Neuronal stem cell (in vitro differentiated cells): ENCODE measurements at regions not wholly inside any gene's neighbourhood (a gene's known extent, or its start where the extent isn't known, plus 50 kb on each side); places are given as distances from the start of the nearest gene placed in this dataset.

ENCODE experiments used
- DNase-seq: peaks from one replicate; pipeline ENCODE4 v3.0.0-alpha.2; 2013; ENCODE audit warnings: low spot score
- H2AFZ ChIP-seq: one replicate; pipeline ENCODE4 v1.6.1; 2013; ENCODE audit warnings: mild to moderate bottlenecking, low read length, inconsistent platforms
- H2AK5ac ChIP-seq: 2 replicates; pipeline ENCODE4 v1.6.1; 2013; ENCODE audit warnings: low read depth, mild to moderate bottlenecking, inconsistent platforms, low read length, moderate library complexity, mixed read lengths
- H2BK120ac ChIP-seq: 2 replicates; pipeline ENCODE4 v1.6.1; 2013; ENCODE audit warnings: low read depth, mild to moderate bottlenecking, inconsistent platforms, low read length, moderate library complexity, mixed read lengths
- H2BK12ac ChIP-seq: one replicate; pipeline ENCODE4 v1.6.1; 2013; ENCODE audit warnings: low read length, inconsistent platforms
- H2BK15ac ChIP-seq: 2 replicates; pipeline ENCODE4 v1.6.1; 2013; ENCODE audit warnings: mild to moderate bottlenecking, low read length, inconsistent platforms, mixed read lengths
- H2BK5ac ChIP-seq: one replicate; pipeline ENCODE4 v1.6.1; 2013; ENCODE audit warnings: inconsistent platforms, mild to moderate bottlenecking, low read length, moderate library complexity
- H3K14ac ChIP-seq: one replicate; pipeline ENCODE4 v1.6.1; 2013; ENCODE audit warnings: low read length, inconsistent platforms
- H3K18ac ChIP-seq: 2 replicates; pipeline ENCODE4 v1.6.1; 2013; ENCODE audit warnings: low read length, inconsistent platforms
- H3K23ac ChIP-seq: 2 replicates; pipeline ENCODE4 v1.6.1; 2013; ENCODE audit warnings: low read depth, mild to moderate bottlenecking, mixed read lengths, low read length, inconsistent platforms; ENCODE audit not compliant: poor library complexity
- H3K27ac ChIP-seq: replicated peaks from 3 replicates; pipeline ENCODE4 v1.5.1; 2013; ENCODE audit warnings: low read length, inconsistent platforms
- H3K27me3 ChIP-seq, 3 experiments: 2 replicates each; pipeline ENCODE4 v1.6.1; 2013; ENCODE audit warnings: low read length in 3 of 3, mild to moderate bottlenecking in 2 of 3, inconsistent platforms in 1 of 3, low read depth in 1 of 3, mixed read lengths in 1 of 3, moderate library complexity in 1 of 3; ENCODE audit not compliant: control insufficient read depth in 3 of 3, insufficient read depth in 3 of 3
- H3K36me3 ChIP-seq, 2 donors: replicated peaks in 1 of 2; 2 replicates each; pipeline ENCODE4 v1.6.1; 2013; ENCODE audit warnings: low read length in 2 of 2; ENCODE audit not compliant: control insufficient read depth in 2 of 2, insufficient read depth in 2 of 2
- H3K4ac ChIP-seq: 2 replicates; pipeline ENCODE4 v1.6.1; 2013; ENCODE audit warnings: inconsistent platforms, mild to moderate bottlenecking, low read length, moderate library complexity
- H3K4me1 ChIP-seq, 2 donors: 1 replicate in 1 of 2; 2 replicates in 1 of 2; pipeline ENCODE4 v1.6.1; 2013; ENCODE audit warnings: low read length in 2 of 2, low read depth in 1 of 2; ENCODE audit not compliant: control insufficient read depth in 2 of 2, insufficient read depth in 1 of 2
- H3K4me2 ChIP-seq: one replicate; pipeline ENCODE4 v1.6.1; 2013; ENCODE audit warnings: mild to moderate bottlenecking, low read length, inconsistent platforms; ENCODE audit not compliant: insufficient read depth, poor library complexity, severe bottlenecking
- H3K4me3 ChIP-seq, 2 donors: 2 replicates each; pipeline ENCODE4 v1.5.1; 2013; ENCODE audit warnings: low read length in 2 of 2, mild to moderate bottlenecking in 2 of 2, inconsistent platforms in 1 of 2, moderate library complexity in 1 of 2
- H3K79me1 ChIP-seq: one replicate; pipeline ENCODE4 v1.6.1; 2013; ENCODE audit warnings: low read depth, mild to moderate bottlenecking, inconsistent platforms, low read length, moderate library complexity
- H3K9ac ChIP-seq: one replicate; pipeline ENCODE4 v1.6.1; 2013; ENCODE audit warnings: mild to moderate bottlenecking, low read depth, low read length, inconsistent platforms; ENCODE audit not compliant: poor library complexity
- H3K9me3 ChIP-seq, 2 donors: replicated peaks in 1 of 2; 2 replicates each; pipeline versions ENCODE3 to v1.6.1; 2013; ENCODE audit warnings: low read length in 2 of 2, mild to moderate bottlenecking in 2 of 2, inconsistent platforms in 1 of 2, low read depth in 1 of 2, mixed read lengths in 1 of 2, moderate library complexity in 1 of 2; ENCODE audit not compliant: control insufficient read depth in 2 of 2, insufficient read depth in 1 of 2
- H4K8ac ChIP-seq: one replicate; pipeline ENCODE4 v1.6.1; 2013; ENCODE audit warnings: low read depth, mild to moderate bottlenecking, inconsistent platforms, low read length, moderate library complexity
- H4K91ac ChIP-seq: one replicate; pipeline ENCODE4 v1.6.1; 2013; ENCODE audit warnings: low read length, low read depth, mild to moderate bottlenecking, inconsistent platforms; ENCODE audit not compliant: poor library complexity
- WGBS, 2 donors: extraction: QIAGEN DNeasy Blood & Tissue Kit; methylation state at CpG; one replicate each; pipeline ENCODE4 v1.1.7; 2013; ENCODE audit warnings: missing lambda C conversion rate in 2 of 2, mixed read lengths in 1 of 2; ENCODE audit not compliant: insufficient read length in 2 of 2, insufficient replicate concordance in 1 of 2; ENCODE audit errors: extremely low coverage in 2 of 2; 5-methylcytosine and 5-hydroxymethylcytosine counted together

GRCh38 chr2:236718207-236718992 is 148.8 kb downstream of the ACKR3 start:
- Histone ChIP-seq H3K4me2 (no peak overlapping the region), H3K23ac (no peak overlapping the region), H3K27me3 (no peaks in the 10 kb centered on the region), H3K4me1 (peaks cover 21 to 24% of the 10 kb centered on the region in 2 donors), H3K27ac (no peak overlapping the region), H2BK120ac (no peak overlapping the region), H3K18ac (no peak overlapping the region), H3K9me3 (no peaks in the 10 kb centered on the region), H3K14ac (no peak overlapping the region), H2BK15ac (no peak overlapping the region), H4K8ac (no peak overlapping the region), H3K36me3 (no peaks in the 10 kb centered on the region), H2BK12ac (no peak overlapping the region), H3K4me3 (no peak overlapping the region), H3K4ac (no peak overlapping the region), H3K9ac (no peak overlapping the region), H2AK5ac (no peak overlapping the region), H3K79me1 (no peaks in the 10 kb centered on the region), H4K91ac (no peak overlapping the region), H2BK5ac (no peak overlapping the region), H2AFZ (peak overlapping the region; percentile 42)
- DNase-seq, result no peak
- WGBS, 2 donors, result no CpG with 5 or more reads among the region's 18 CpGs

- no CpG with 5 or more reads among the region's 9 CpGs for WGBS, 2 donors
- H4K91ac ChIP-seq, result no peak overlapping the region
Measured at GRCh38 chr2:236719192-236719635, 149.6 kb downstream of the ACKR3 start.

GRCh38 chr2:236720974-236721540 is 151.4 kb downstream of the ACKR3 start:
- Histone ChIP-seq H2BK15ac (no peak overlapping the region), H3K4me1 (peaks cover 4% of the 10 kb centered on the region in 2 donors), H3K14ac (no peak overlapping the region), H3K9ac (no peak overlapping the region), H3K27ac (no peak overlapping the region), H2BK12ac (no peak overlapping the region), H2AK5ac (no peak overlapping the region), H4K91ac (no peak overlapping the region), H3K18ac (no peak overlapping the region), H3K9me3 (no peaks in the 10 kb centered on the region), H3K4ac (no peak overlapping the region), H4K8ac (no peak overlapping the region), H3K23ac (no peak overlapping the region), H3K4me3 (no peak overlapping the region), H2BK120ac (no peak overlapping the region), H2AFZ (no peak overlapping the region), H3K79me1 (no peaks in the 10 kb centered on the region), H3K27me3 (no peaks in the 10 kb centered on the region), H3K4me2 (no peak overlapping the region), H3K36me3 (no peaks in the 10 kb centered on the region), H2BK5ac (no peak overlapping the region)
- no CpG with 5 or more reads among the region's 15 CpGs for WGBS, 2 donors
- no peak for DNase-seq

More at GRCh38 chr2:236719192-236719635, 149.6 kb downstream of the ACKR3 start:
- no peak overlapping the region for H3K27ac ChIP-seq
- H2BK12ac ChIP-seq, result no peak overlapping the region
- peaks cover 17 to 18% of the 10 kb centered on the region in 2 donors for H3K4me1 ChIP-seq
- H3K14ac ChIP-seq, result no peak overlapping the region
- no peak overlapping the region for H3K4me2 ChIP-seq
- H2BK5ac ChIP-seq, result no peak overlapping the region
- H3K36me3 ChIP-seq, result no peaks in the 10 kb centered on the region
- H3K18ac ChIP-seq, result peak overlapping the region; percentile 22
- H3K4me3 ChIP-seq, result no peak overlapping the region
- no peaks in the 10 kb centered on the region for H3K9me3 ChIP-seq
- no peak overlapping the region for H2BK120ac ChIP-seq
- H3K79me1 ChIP-seq, result no peaks in the 10 kb centered on the region
- H3K23ac ChIP-seq, result no peak overlapping the region
- H2BK15ac ChIP-seq, result no peak overlapping the region
- peak overlapping the region; percentile 39 for H2AK5ac ChIP-seq
- no peaks in the 10 kb centered on the region for H3K27me3 ChIP-seq
- H3K9ac ChIP-seq, result no peak overlapping the region
- H4K8ac ChIP-seq, result no peak overlapping the region
- no peak for DNase-seq
- H3K4ac ChIP-seq, result no peak overlapping the region
- H2AFZ ChIP-seq, result peak overlapping the region; percentile 5

- no peak overlapping the region for H3K18ac ChIP-seq
- H3K4me3 ChIP-seq, result no peak overlapping the region
- no peak overlapping the region for H4K8ac ChIP-seq
- H2BK120ac ChIP-seq, result no peak overlapping the region
- DNase-seq, result no peak
- no peaks in the 10 kb centered on the region for H3K9me3 ChIP-seq
- H3K27ac ChIP-seq, result no peak overlapping the region
- no peak overlapping the region for H2BK12ac ChIP-seq
- no peak overlapping the region for H3K14ac ChIP-seq
- no peak overlapping the region for H3K4me2 ChIP-seq
- no peak overlapping the region for H3K23ac ChIP-seq
- H3K27me3 ChIP-seq, result no peaks in the 10 kb centered on the region
- H2BK15ac ChIP-seq, result no peak overlapping the region
- H3K9ac ChIP-seq, result no peak overlapping the region
- H3K4ac ChIP-seq, result no peak overlapping the region
- H2AFZ ChIP-seq, result no peak overlapping the region
- no peak overlapping the region for H2AK5ac ChIP-seq
- H3K36me3 ChIP-seq, result no peaks in the 10 kb centered on the region
- H3K79me1 ChIP-seq, result no peaks in the 10 kb centered on the region
- no peak overlapping the region for H2BK5ac ChIP-seq
- peaks cover 4 to 5% of the 10 kb centered on the region in 2 donors for H3K4me1 ChIP-seq
- no peak overlapping the region for H4K91ac ChIP-seq
- no CpG with 5 or more reads among the region's 6 CpGs for WGBS, 2 donors
Measured at GRCh38 chr2:236724200-236724599, 154.6 kb downstream of the ACKR3 start.
